Naive thymus-derived CD4-positive, alpha-beta T cell (primary cell): ENCODE measurements at regions not wholly inside any gene's neighbourhood (a gene's known extent, or its start where the extent isn't known, plus 50 kb on each side); places are given as distances from the start of the nearest gene placed in this dataset.
"Not testable (repeated sequence)": the region's sequence is repeated elsewhere in the genome, so short reads cannot be mapped to it uniquely, and the experiment has no call there.

Experiments
- ATAC-seq: fragments of 150-1000 bp; cut with Tn5 transposase; 2 replicates; pipeline ENCODE4 v1.10.0; 2021; ENCODE audit warnings: mild to moderate bottlenecking, moderate library complexity
- CTCF ChIA-PET: fragments of 350-600 bp; sonication (Branson Sonifier 250); formaldehyde crosslinking; loops from one replicate; lab custom pipeline; 2021; ENCODE audit warnings: antibody characterized with exemption; lab: Charles Lee
- POLR2A ChIA-PET: fragments of 350-600 bp; sonication (Branson Sonifier 250); formaldehyde crosslinking; loops from one replicate; lab custom pipeline; 2021; ENCODE audit warnings: antibody characterized with exemption, inconsistent platforms; lab: Charles Lee
- DNase-seq, 9 donors: peaks; one replicate each; pipeline versions ENCODE4 v3.0.0 to v3.0.0-alpha.2; 2020 to 2022; ENCODE audit warnings: mixed read lengths in 1 of 9
- H3K27ac ChIP-seq: one replicate; pipeline ENCODE4 v1.7.0; 2013; ENCODE audit warnings: mild to moderate bottlenecking, low read depth, low read length, moderate library complexity
- H3K27me3 ChIP-seq, 2 donors: one replicate each; pipeline ENCODE4 v1.7.0; 2013; ENCODE audit warnings: low read length in 2 of 2, mild to moderate bottlenecking in 2 of 2, moderate library complexity in 2 of 2; ENCODE audit not compliant: control insufficient read depth in 2 of 2, insufficient read depth in 2 of 2
- H3K36me3 ChIP-seq, 3 experiments: 1 replicate in 2 of 3; 2 replicates in 1 of 3; pipeline ENCODE4 v1.7.0; 2013; ENCODE audit warnings: low read length in 3 of 3, mild to moderate bottlenecking in 3 of 3, moderate library complexity in 1 of 3; ENCODE audit not compliant: insufficient read depth in 3 of 3, control insufficient read depth in 2 of 3
- H3K4me1 ChIP-seq, 2 donors: one replicate each; pipeline ENCODE4 v1.7.0; 2013; ENCODE audit warnings: low read length in 2 of 2, mild to moderate bottlenecking in 2 of 2, moderate library complexity in 1 of 2; ENCODE audit not compliant: control insufficient read depth in 2 of 2, insufficient read depth in 2 of 2
- H3K4me3 ChIP-seq: 2 replicates; pipeline ENCODE4 v1.7.0; 2013; ENCODE audit warnings: mild to moderate bottlenecking, low read length
- H3K9me3 ChIP-seq, 3 experiments: 1 replicate in 2 of 3; 2 replicates in 1 of 3; pipeline ENCODE4 v1.7.0; 2013; ENCODE audit warnings: low read length in 3 of 3; ENCODE audit not compliant: control insufficient read depth in 2 of 3
- H3K27ac Mint-ChIP-seq, 9 donors: one replicate each; pipeline ENCODE4 v1.8.0; 2020 to 2022; ENCODE audit warnings: mixed read lengths in 9 of 9, mild to moderate bottlenecking in 8 of 9, moderate library complexity in 5 of 9, inconsistent platforms in 2 of 9
- H3K27me3 Mint-ChIP-seq, 5 donors: one replicate each; pipeline ENCODE4 v1.8.0; 2021 to 2022; ENCODE audit warnings: mixed read lengths in 5 of 5, mild to moderate bottlenecking in 1 of 5
- H3K36me3 Mint-ChIP-seq, 5 donors: one replicate each; pipeline ENCODE4 v1.8.0; 2020 to 2022; ENCODE audit warnings: mixed read lengths in 5 of 5, mild to moderate bottlenecking in 3 of 5, inconsistent platforms in 1 of 5
- H3K4me1 Mint-ChIP-seq, 7 donors: one replicate each; pipeline ENCODE4 v1.8.0; 2020 to 2022; ENCODE audit warnings: mixed read lengths in 7 of 7, mild to moderate bottlenecking in 3 of 7, inconsistent platforms in 1 of 7
- H3K4me3 Mint-ChIP-seq, 10 donors: one replicate each; pipeline ENCODE4 v1.8.0; 2020 to 2022; ENCODE audit warnings: mild to moderate bottlenecking in 10 of 10, mixed read lengths in 10 of 10, moderate library complexity in 6 of 10, inconsistent platforms in 2 of 10
- H3K9me3 Mint-ChIP-seq, 11 donors: one replicate each; pipeline ENCODE4 v1.8.0; 2020 to 2022; ENCODE audit warnings: mixed read lengths in 11 of 11, mild to moderate bottlenecking in 4 of 11, inconsistent platforms in 1 of 11, moderate library complexity in 1 of 11
- intact Hi-C, 2 donors: fragments of 100-400 bp; cut with micrococcal nuclease; formaldehyde crosslinking; loops; one replicate each; pipeline ENCODE4 v1.15.1; 2023

GRCh38 chr22:49514211-49514610, 313.5 kb downstream of the BRD1 start:
- Mint-ChIP-seq H3K9me3 (peaks cover 11 to 50% (median 26%) of the 10 kb centered on the region in 11 donors), H3K36me3 (peaks cover 6 to 35% (median 13%) of the 10 kb centered on the region in 5 donors), H3K4me1 (peaks cover 9 to 36% (median 21%) of the 10 kb centered on the region in 7 donors), H3K4me3 (peak overlapping the region in 1 of 10 donors; percentile 36), H3K27ac (peak overlapping the region in 3 of 9 donors; percentile 15 to 95 (median 53)), H3K27me3 (peaks cover 0 to 6% (median 0%) of the 10 kb centered on the region in 5 donors)
- no peak for DNase-seq
- ATAC-seq = no peak
- ChIA-PET POLR2A (no interaction called here), CTCF (no interaction called here)
- no peak overlapping the region for H3K4me3 ChIP-seq
- no peak overlapping the region for H3K27ac ChIP-seq
- H3K4me1 ChIP-seq = peaks cover 0 to 5% of the 10 kb centered on the region in 2 donors
- peaks cover 4 to 17% (median 16%) of the 10 kb centered on the region in 3 experiments for H3K9me3 ChIP-seq
- intact Hi-C loops = no loop called here
- H3K36me3 ChIP-seq = no peaks in the 10 kb centered on the region
- no peaks in the 10 kb centered on the region for H3K27me3 ChIP-seq

GRCh38 chr22:49513358-49513851, 314.3 kb downstream of the BRD1 start:
- intact Hi-C loops = no loop called here
- CTCF ChIA-PET = no interaction called here
- Histone ChIP-seq H3K27me3 (no peaks in the 10 kb centered on the region), H3K36me3 (no peaks in the 10 kb centered on the region), H3K4me3 (no peak overlapping the region), H3K4me1 (peaks cover 0 to 5% of the 10 kb centered on the region in 2 donors), H3K9me3 (peaks cover 4 to 17% (median 16%) of the 10 kb centered on the region in 3 experiments), H3K27ac (no peak overlapping the region)
- Mint-ChIP-seq H3K36me3 (peaks cover 6 to 35% (median 13%) of the 10 kb centered on the region in 5 donors), H3K4me1 (peaks cover 9 to 36% (median 21%) of the 10 kb centered on the region in 7 donors), H3K9me3 (peaks cover 11 to 45% (median 26%) of the 10 kb centered on the region in 11 donors), H3K27ac (peak overlapping the region in 2 of 9 donors; percentile 15 to 95), H3K4me3 (peak overlapping the region in 1 of 10 donors; percentile 14), H3K27me3 (no peaks in the 10 kb centered on the region)
- ATAC-seq (no peak), DNase-seq (no peak)
- POLR2A ChIA-PET = no interaction called here

- H3K4me3 Mint-ChIP-seq = peak overlapping the region in 1 of 10 donors; percentile 53
- ATAC-seq = no peak
Measured at GRCh38 chr22:49512487-49513165, 315.0 kb downstream of the BRD1 start.

GRCh38 chr22:49511393-49512189, 316.1 kb downstream of the BRD1 start:
- H3K27ac Mint-ChIP-seq = peak overlapping the region; percentile 78 to 96 (median 94)
- H3K4me1 ChIP-seq, ATAC-seq, POLR2A ChIA-PET, CTCF ChIA-PET, H3K4me3 ChIP-seq, intact Hi-C loops, H3K36me3 ChIP-seq, H3K27me3 ChIP-seq, H3K27me3 Mint-ChIP-seq: not testable (repeated sequence)
- H3K27ac ChIP-seq = peak overlapping the region; percentile 65
- peak in 7 of 9 donors; percentile 33 to 67 (median 61) for DNase-seq
- H3K36me3 Mint-ChIP-seq = peaks cover 10 to 40% (median 16%) of the 10 kb centered on the region in 5 donors
- peak overlapping the region in 5 of 10 donors; percentile 6 to 53 (median 37) for H3K4me3 Mint-ChIP-seq
- peaks cover 4 to 17% (median 16%) of the 10 kb centered on the region in 3 experiments for H3K9me3 ChIP-seq
- peaks cover 9 to 39% (median 21%) of the 10 kb centered on the region in 7 donors for H3K4me1 Mint-ChIP-seq
- peaks cover 11 to 49% (median 26%) of the 10 kb centered on the region in 11 donors for H3K9me3 Mint-ChIP-seq

More at GRCh38 chr22:49512487-49513165, 315.0 kb downstream of the BRD1 start:
- ChIA-PET CTCF (no interaction called here), POLR2A (no interaction called here)
- Mint-ChIP-seq H3K9me3 (peaks cover 11 to 49% (median 26%) of the 10 kb centered on the region in 11 donors), H3K36me3 (peaks cover 10 to 40% (median 16%) of the 10 kb centered on the region in 5 donors), H3K27me3 (no peaks in the 10 kb centered on the region), H3K27ac (peak overlapping the region; percentile 14 to 96 (median 92)), H3K4me1 (peaks cover 9 to 39% (median 21%) of the 10 kb centered on the region in 7 donors)
- Histone ChIP-seq H3K27me3 (no peaks in the 10 kb centered on the region), H3K4me1 (peaks cover 0 to 5% of the 10 kb centered on the region in 2 donors), H3K27ac (peak overlapping the region; percentile 57), H3K36me3 (no peaks in the 10 kb centered on the region), H3K4me3 (no peak overlapping the region), H3K9me3 (peaks cover 4 to 17% (median 16%) of the 10 kb centered on the region in 3 experiments)
- intact Hi-C loops = no loop called here
- no peak for DNase-seq

GRCh38 chr22:49510718-49511117, 317.0 kb downstream of the BRD1 start:
- Mint-ChIP-seq H3K27ac (peak overlapping the region; percentile 78 to 94 (median 86)), H3K4me1 (peaks cover 9 to 39% (median 23%) of the 10 kb centered on the region in 7 donors), H3K36me3 (peaks cover 12 to 40% (median 16%) of the 10 kb centered on the region in 5 donors), H3K4me3 (peak overlapping the region in 2 of 10 donors; percentile 6 to 19), H3K27me3 (no peaks in the 10 kb centered on the region), H3K9me3 (peaks cover 11 to 49% (median 26%) of the 10 kb centered on the region in 11 donors)
- Histone ChIP-seq H3K9me3 (peaks cover 4 to 20% (median 16%) of the 10 kb centered on the region in 3 experiments), H3K4me1 (peaks cover 0 to 5% of the 10 kb centered on the region in 2 donors), H3K27me3 (no peaks in the 10 kb centered on the region), H3K4me3 (no peak overlapping the region), H3K27ac (peak overlapping the region; percentile 5), H3K36me3 (no peaks in the 10 kb centered on the region)
- DNase-seq = no peak
- ChIA-PET POLR2A (no interaction called here), CTCF (no interaction called here)
- ATAC-seq = no peak
- intact Hi-C loops = no loop called here

- H3K36me3 ChIP-seq = no peaks in the 10 kb centered on the region
- H3K4me3 Mint-ChIP-seq = no peak overlapping the region
- H3K4me1 Mint-ChIP-seq = peaks cover 9 to 38% (median 22%) of the 10 kb centered on the region in 7 donors
- no peaks in the 10 kb centered on the region for H3K27me3 Mint-ChIP-seq
- ChIA-PET POLR2A (no interaction called here), CTCF (no interaction called here)
- no peak for DNase-seq
- no peak overlapping the region for H3K27ac Mint-ChIP-seq
- peaks cover 11 to 49% (median 23%) of the 10 kb centered on the region in 11 donors for H3K9me3 Mint-ChIP-seq
- peaks cover 4 to 21% (median 16%) of the 10 kb centered on the region in 3 experiments for H3K9me3 ChIP-seq
- intact Hi-C loops = no loop called here
- H3K27me3 ChIP-seq = no peaks in the 10 kb centered on the region
- H3K27ac ChIP-seq = no peak overlapping the region
- peaks cover 11 to 39% (median 16%) of the 10 kb centered on the region in 5 donors for H3K36me3 Mint-ChIP-seq
- H3K4me1 ChIP-seq = peaks cover 0 to 5% of the 10 kb centered on the region in 2 donors
- no peak overlapping the region for H3K4me3 ChIP-seq
- ATAC-seq = no peak
Measured at GRCh38 chr22:49509016-49509415, 318.7 kb downstream of the BRD1 start.
